K562 (cell line): ENCODE measurements at regions not wholly inside any gene's neighbourhood (a gene's known extent, or its start where the extent isn't known, plus 50 kb on each side); places are given as distances from the start of the nearest gene placed in this dataset.

Experiments used
- ATAC-seq: fragments of 200-7000 bp; cut with Tn5 transposase; 3 replicates; pipeline ENCODE4 v1.9.1; 2020; ENCODE audit warnings: moderate library complexity
- BruUV-seq: library from RNA; stranded (reverse); fragments of 400-500 nt; replicated peaks from 2 replicates; lab custom pipeline; 2021; lab: Mats Ljungman, UMichigan
- CTCF ChIA-PET: fragments of 300-600 bp; formaldehyde crosslinking; extraction: SDS; loops from one replicate; lab custom pipeline; 2021; ENCODE audit warnings: low intra/inter-chr PET ratio; lab: Yijun Ruan, JAX
- POLR2A ChIA-PET: fragments of 300-600, 350-650 bp; sonication (Branson Sonifier 250); formaldehyde crosslinking; extraction: SDS; loops from one replicate; lab custom pipeline; 2021; ENCODE audit warnings: antibody characterized with exemption, inconsistent platforms; lab: Yijun Ruan, JAX
- DNase-seq, 4 experiments: peaks; one replicate each; pipeline versions ENCODE4 v3.0.0 to v3.0.0-alpha.2; 2011 to 2018; ENCODE audit warnings: low spot score in 3 of 4, mixed read lengths in 3 of 4; ENCODE audit errors: extremely low read depth in 1 of 4
- FAIRE-seq: peaks from 2 replicates; lab custom pipeline; 2011; peaks lifted over from hg19 to GRCh38; lab: Jason Lieb, UNC
- H2AFZ ChIP-seq: 2 replicates; pipeline ENCODE4 v1.6.0; 2011; ENCODE audit warnings: low read depth, low read length, control low read depth, inconsistent platforms
- H3K27ac ChIP-seq: fragments of 200-600 bp; 3 replicates; pipeline ENCODE4 v1.8.0; 2011; ENCODE audit warnings: low read depth, mild to moderate bottlenecking, control low read depth, inconsistent platforms, low read length, moderate library complexity, mixed read lengths; ENCODE audit errors: extremely low read depth
- H3K27me3 ChIP-seq, 2 experiments: fragments of 300-600 bp in 1 of 2; 2 replicates in 1 of 2; 3 replicates in 1 of 2; pipeline versions ENCODE4 v1.6.0 to v1.8.0; 2011; ENCODE audit warnings: inconsistent platforms in 2 of 2, low read length in 2 of 2, mild to moderate bottlenecking in 1 of 2, mixed read lengths in 1 of 2, moderate library complexity in 1 of 2; ENCODE audit not compliant: control insufficient read depth in 2 of 2, insufficient read depth in 2 of 2
- H3K36me3 ChIP-seq: fragments of 300-600 bp; 3 replicates; pipeline ENCODE4 v1.8.0; 2011; ENCODE audit warnings: mild to moderate bottlenecking, low read length, inconsistent platforms; ENCODE audit not compliant: control insufficient read depth, insufficient read depth
- H3K4me1 ChIP-seq, 2 experiments: fragments of 200-600 bp in 1 of 2; replicated peaks in 1 of 2; 2 replicates in 1 of 2; 3 replicates in 1 of 2; pipeline versions ENCODE4 v1.5.1 to v1.8.0; 2011; ENCODE audit warnings: inconsistent platforms in 2 of 2, low read length in 2 of 2, mild to moderate bottlenecking in 1 of 2, mixed read lengths in 1 of 2, moderate library complexity in 1 of 2; ENCODE audit not compliant: control insufficient read depth in 2 of 2, insufficient read depth in 2 of 2
- H3K4me2 ChIP-seq: 2 replicates; pipeline ENCODE4 v1.6.1; 2011; ENCODE audit warnings: low read length, control low read depth, inconsistent platforms, mixed read lengths; ENCODE audit not compliant: insufficient read depth
- H3K4me3 ChIP-seq: fragments of 200-600 bp; sonication (generic), shearing (Covaris generic); 2 replicates; pipeline ENCODE4 v1.5.1; 2016; ENCODE audit warnings: control low read depth, inconsistent platforms
- H3K79me2 ChIP-seq: fragments of 200-600 bp; 3 replicates; pipeline ENCODE4 v1.8.0; 2011; ENCODE audit warnings: low read length, inconsistent platforms; ENCODE audit not compliant: control insufficient read depth, insufficient read depth
- H3K9ac ChIP-seq, 2 experiments: 2 replicates each; pipeline versions ENCODE4 v1.6.0 to v1.6.1; 2011; ENCODE audit warnings: low read depth in 2 of 2, low read length in 2 of 2, control low read depth in 1 of 2, inconsistent platforms in 1 of 2, mild to moderate bottlenecking in 1 of 2, mixed read lengths in 1 of 2; ENCODE audit not compliant: insufficient read depth in 1 of 2
- H3K9me1 ChIP-seq: one replicate; pipeline ENCODE4 v1.6.0; 2011; ENCODE audit warnings: inconsistent platforms, mild to moderate bottlenecking, low read length, moderate library complexity; ENCODE audit not compliant: control insufficient read depth, insufficient read depth
- H3K9me3 ChIP-seq: replicated peaks from 2 replicates; pipeline ENCODE4 v1.5.1; 2011; ENCODE audit warnings: low read depth, low read length, inconsistent platforms; ENCODE audit not compliant: control insufficient read depth, insufficient read depth
- H4K20me1 ChIP-seq: replicated peaks from 2 replicates; pipeline ENCODE4 v1.6.1; 2011; ENCODE audit warnings: low read length, inconsistent platforms, mixed read lengths; ENCODE audit not compliant: control insufficient read depth, insufficient read depth
- CXXC5 ChIP-seq: fragments of 250-450 bp; sonication (Bioruptor Pico); IDR thresholded peaks from 2 replicates; pipeline ENCODE4 v1.8.0; 2022; ENCODE audit warnings: inconsistent platforms, mild to moderate bottlenecking, moderate library complexity
- GTF3C2 ChIP-seq: IDR thresholded peaks from 3 replicates; pipeline ENCODE4 v1.6.1; 2011; ENCODE audit warnings: borderline replicate concordance, mild to moderate bottlenecking, moderate library complexity; ENCODE audit not compliant: insufficient read length; ENCODE audit errors: extremely low read depth
- NCOR1 ChIP-seq: fragments of 450-650 bp; IDR thresholded peaks from 2 replicates; pipeline ENCODE4 v1.6.1; 2016; ENCODE audit warnings: mild to moderate bottlenecking, moderate library complexity
- SNRNP70 ChIP-seq: fragments of 200-400 bp; formaldehyde crosslinking; optimal IDR thresholded peaks from 2 replicates; pipeline ENCODE3; 2017; ENCODE audit warnings: low read depth, low read length
- ZNF449 ChIP-seq: fragments of 250-450 bp; sonication (Bioruptor Pico); IDR thresholded peaks from 2 replicates; pipeline ENCODE4 v1.8.0; 2022; ENCODE audit warnings: moderate library complexity, mild to moderate bottlenecking, inconsistent platforms
- ZNF57 ChIP-seq: fragments of 450-650 bp; formaldehyde crosslinking; IDR thresholded peaks from 2 replicates; pipeline ENCODE4 v1.4.0; 2020; ENCODE audit warnings: mild to moderate bottlenecking, moderate library complexity
- WGBS: fragments of 100-300 bp; shearing (Covaris generic); methylation state at CpG from one replicate; pipeline ENCODE4 v1.1.6; 2016; ENCODE audit warnings: low coverage, mixed read lengths; ENCODE audit not compliant: insufficient coverage; ENCODE audit errors: missing lambda C conversion rate; 5-methylcytosine and 5-hydroxymethylcytosine counted together
- in situ Hi-C: fragments of 300-500 bp; cut with MboI; formaldehyde crosslinking; loops from 4 replicates; pipeline ENCODE4 v1.15.0; 2018; ENCODE audit warnings: inconsistent platforms, mixed read lengths
- intact Hi-C: fragments of 100-400 bp; cut with micrococcal nuclease; formaldehyde crosslinking; loops from 2 replicates; pipeline ENCODE4 v1.14.2; 2022
- TF ChIP-seq, protein P1 (sequence below), 2 experiments: fragments of 150-350 bp in 1 of 2; IDR thresholded peaks; 2 replicates each; pipeline ENCODE4 v1.6.1; 2012 to 2016; ENCODE audit warnings: low read depth in 2 of 2, low read length in 2 of 2, mild to moderate bottlenecking in 1 of 2, moderate library complexity in 1 of 2

DNA sequence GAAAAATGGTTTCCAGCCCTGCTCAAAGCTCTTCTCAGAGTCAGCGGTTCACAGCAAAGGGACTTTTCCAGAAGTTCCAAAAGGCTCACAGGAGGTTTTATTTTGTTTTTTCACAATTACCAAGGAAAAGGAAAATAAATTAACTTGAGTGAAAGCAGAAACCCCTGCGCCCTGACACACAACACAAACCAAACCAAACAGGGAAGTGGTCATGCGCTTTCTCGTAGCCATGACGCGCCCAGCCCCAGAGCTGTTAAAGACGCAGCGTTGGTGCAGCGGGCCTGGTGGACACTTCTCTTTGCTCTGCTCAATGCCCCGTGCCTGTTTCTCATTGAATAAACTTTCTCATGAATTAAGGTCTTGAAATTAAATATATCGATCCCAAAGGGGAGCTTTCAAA is 134.4 kb upstream of the LYZL2 start:
- POLR2A ChIA-PET, result no interaction called here

More for the DNA sequence above, 134.4 kb upstream of the LYZL2 start:
- H3K27me3 ChIP-seq, result peaks cover 3 to 29% of the 10 kb centered on the region in 2 experiments; a peak in 3 of 5 replicates
- no peak for TF ChIP-seq GTF3C2
- no peak for TF ChIP-seq SNRNP70
- no peak for TF ChIP-seq NCOR1
- TF ChIP-seq CXXC5, result no peak
- TF ChIP-seq, protein P1, sequence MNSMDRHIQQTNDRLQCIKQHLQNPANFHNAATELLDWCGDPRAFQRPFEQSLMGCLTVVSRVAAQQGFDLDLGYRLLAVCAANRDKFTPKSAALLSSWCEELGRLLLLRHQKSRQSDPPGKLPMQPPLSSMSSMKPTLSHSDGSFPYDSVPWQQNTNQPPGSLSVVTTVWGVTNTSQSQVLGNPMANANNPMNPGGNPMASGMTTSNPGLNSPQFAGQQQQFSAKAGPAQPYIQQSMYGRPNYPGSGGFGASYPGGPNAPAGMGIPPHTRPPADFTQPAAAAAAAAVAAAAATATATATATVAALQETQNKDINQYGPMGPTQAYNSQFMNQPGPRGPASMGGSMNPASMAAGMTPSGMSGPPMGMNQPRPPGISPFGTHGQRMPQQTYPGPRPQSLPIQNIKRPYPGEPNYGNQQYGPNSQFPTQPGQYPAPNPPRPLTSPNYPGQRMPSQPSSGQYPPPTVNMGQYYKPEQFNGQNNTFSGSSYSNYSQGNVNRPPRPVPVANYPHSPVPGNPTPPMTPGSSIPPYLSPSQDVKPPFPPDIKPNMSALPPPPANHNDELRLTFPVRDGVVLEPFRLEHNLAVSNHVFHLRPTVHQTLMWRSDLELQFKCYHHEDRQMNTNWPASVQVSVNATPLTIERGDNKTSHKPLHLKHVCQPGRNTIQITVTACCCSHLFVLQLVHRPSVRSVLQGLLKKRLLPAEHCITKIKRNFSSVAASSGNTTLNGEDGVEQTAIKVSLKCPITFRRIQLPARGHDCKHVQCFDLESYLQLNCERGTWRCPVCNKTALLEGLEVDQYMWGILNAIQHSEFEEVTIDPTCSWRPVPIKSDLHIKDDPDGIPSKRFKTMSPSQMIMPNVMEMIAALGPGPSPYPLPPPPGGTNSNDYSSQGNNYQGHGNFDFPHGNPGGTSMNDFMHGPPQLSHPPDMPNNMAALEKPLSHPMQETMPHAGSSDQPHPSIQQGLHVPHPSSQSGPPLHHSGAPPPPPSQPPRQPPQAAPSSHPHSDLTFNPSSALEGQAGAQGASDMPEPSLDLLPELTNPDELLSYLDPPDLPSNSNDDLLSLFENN (IDR thresholded peaks at IDR 0.05; ENCODE audit: low read depth in 2 of 2, low read length in 2 of 2), result no peak
- TF ChIP-seq ZNF57 (CRISPR knock-in tag), result no peak
- TF ChIP-seq ZNF449 (CRISPR knock-in tag), result no peak
- BruUV-seq, result no TSS peak
- no peaks in the 10 kb centered on the region for H3K9me1 ChIP-seq
- no peaks in the 10 kb centered on the region for H3K9me3 ChIP-seq
- no peak overlapping the region for H3K9ac ChIP-seq
- in situ Hi-C loops, result no loop called here
- no peaks in the 10 kb centered on the region for H3K36me3 ChIP-seq
- DNase-seq (no peak), FAIRE-seq (no peak), ATAC-seq (no peak)
- H4K20me1 ChIP-seq, result no peaks in the 10 kb centered on the region
- H3K27ac ChIP-seq, result no peak overlapping the region
- H2AFZ ChIP-seq, result no peak overlapping the region
- CTCF ChIA-PET, result no interaction called here
- intact Hi-C loops, result no loop called here
- no peak overlapping the region for H3K4me3 ChIP-seq
- H3K4me1 ChIP-seq, result no peaks in the 10 kb centered on the region
- no peak overlapping the region for H3K4me2 ChIP-seq
- H3K79me2 ChIP-seq, result no peaks in the 10 kb centered on the region
- 2% methylated on average over 11 of the region's 11 CpGs for WGBS
